8988T (cell line): ENCODE measurements at regions not wholly inside any gene's neighbourhood (a gene's known extent, or its start where the extent isn't known, plus 50 kb on each side); places are given as distances from the start of the nearest gene placed in this dataset.

Source experiments
- DNase-seq: peaks from one replicate; pipeline ENCODE4 v3.0.0; 2011

GRCh38 chr9:105148328-105149006 lies 96.0 kb upstream of the SLC44A1 start:
- DNase-seq = no peak

DNA sequence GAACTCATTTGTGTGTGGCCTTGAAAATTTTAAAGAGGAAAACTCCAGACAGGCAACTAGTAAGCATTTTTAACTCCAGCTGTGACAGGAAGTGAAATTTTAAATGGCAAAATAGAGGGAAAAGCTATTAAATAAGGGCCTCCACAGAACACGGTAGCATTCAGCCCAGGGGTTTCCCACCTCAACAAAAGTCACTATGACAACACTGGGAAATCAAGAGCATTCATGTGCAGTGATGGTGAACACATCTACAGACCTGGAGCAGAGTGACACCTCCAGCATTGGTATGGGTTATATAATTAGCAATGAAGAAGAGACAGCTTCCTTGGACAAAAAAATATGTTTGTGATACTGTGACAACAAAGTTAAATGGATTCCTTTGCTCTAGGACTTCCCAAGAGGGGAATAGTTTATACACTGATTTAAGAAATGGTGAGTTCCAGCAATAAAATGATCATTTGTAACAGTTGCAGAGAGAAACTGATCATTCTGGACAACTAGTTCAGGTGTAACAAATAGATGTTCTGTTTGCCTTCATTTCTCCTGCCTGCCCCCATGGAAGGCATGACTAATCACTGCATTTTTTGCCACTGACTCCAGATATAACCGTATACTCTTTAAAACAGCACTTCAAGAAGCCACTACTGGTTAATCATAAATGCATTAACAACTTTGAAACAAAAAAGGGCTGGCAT lies 93.3 kb upstream of the SLC44A1 start:
- DNase-seq = no peak

DNA sequence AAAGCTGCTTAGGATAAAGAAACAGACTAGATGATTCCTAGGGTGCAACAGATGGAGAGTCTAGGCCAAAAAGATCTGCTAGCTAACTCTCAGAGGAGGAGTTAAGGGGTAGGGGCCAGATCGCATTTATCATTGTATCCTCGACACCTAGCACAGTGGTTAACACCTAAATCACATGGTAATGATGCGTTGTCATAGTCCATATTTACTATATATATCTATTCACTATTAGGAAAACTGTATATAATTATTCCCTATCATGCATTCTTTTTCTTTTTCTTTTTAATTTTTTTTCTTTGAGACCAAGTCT lies 92.8 kb upstream of the SLC44A1 start:
- DNase-seq = no peak

- no peak for DNase-seq
Observed at GRCh38 chr9:105154723-105155191, 89.7 kb upstream of the SLC44A1 start.

DNA sequence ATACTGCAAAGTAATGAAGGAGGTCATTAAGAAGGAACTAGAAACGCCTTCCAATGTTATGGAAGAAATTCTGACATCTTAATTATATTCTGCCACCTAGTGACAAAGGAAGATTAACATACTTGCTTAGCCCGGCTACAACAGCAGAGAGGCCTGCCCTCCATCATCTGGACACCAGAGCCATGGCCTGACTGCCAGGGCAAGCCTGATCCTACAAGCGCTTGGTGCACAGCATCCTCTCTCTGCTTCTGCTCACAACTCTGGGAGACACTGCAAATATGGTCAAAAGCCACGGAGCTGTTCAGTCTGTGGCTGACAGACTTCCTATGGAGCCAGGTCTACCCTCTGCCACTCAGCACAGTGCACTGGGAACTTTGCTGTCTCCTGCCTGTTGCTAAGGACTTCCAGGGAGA lies 87.3 kb upstream of the SLC44A1 start:
- DNase-seq = peak; percentile 39

GRCh38 chr9:105158020-105158419 lies 86.4 kb upstream of the SLC44A1 start:
- no peak for DNase-seq

- no peak for DNase-seq
Observed at GRCh38 chr9:105158898-105159297, 85.6 kb upstream of the SLC44A1 start.

DNA sequence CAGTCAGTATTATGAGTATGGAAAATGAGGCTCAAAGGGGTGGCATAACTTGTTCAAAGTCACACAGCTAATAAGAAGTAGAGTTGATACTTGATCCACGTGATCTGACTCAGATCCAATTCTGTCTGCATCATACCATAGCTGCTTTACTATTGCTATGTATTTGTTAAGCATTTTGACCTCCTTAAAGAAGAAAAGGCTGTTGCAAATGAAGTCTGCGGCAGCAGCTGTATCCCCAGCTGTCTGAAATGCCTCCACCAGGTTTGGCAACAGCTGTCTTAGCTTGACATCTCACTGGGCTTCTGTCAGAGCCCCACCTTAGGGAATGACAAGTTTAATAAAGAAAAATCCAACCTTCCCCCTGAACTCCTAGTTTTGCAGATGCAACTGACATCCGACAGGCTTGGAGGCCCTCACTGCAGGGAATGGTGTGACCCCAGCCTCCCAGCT lies 75.6 kb upstream of the SLC44A1 start:
- no peak for DNase-seq

- DNase-seq = no peak
Observed at GRCh38 chr9:105171076-105171475, 73.4 kb upstream of the SLC44A1 start.

DNA sequence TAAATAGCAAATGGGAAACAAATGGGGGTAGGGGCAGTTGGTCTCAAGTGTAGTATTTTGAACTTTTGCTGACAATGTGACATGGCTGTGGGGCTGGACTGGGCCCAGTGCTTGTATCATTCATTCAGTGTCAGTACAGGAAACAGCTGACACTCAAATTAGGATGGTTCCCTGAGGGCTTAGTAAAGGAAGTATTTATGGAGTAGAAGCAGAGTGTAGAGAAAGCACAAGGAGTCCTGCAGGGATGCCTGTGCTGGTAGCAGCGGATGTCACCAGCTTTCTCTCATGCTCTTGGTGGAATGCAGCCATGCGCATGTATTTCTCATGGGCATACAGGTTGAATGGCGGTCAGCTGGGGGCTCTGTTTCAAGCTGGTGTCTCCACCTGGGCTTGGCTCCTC lies 72.9 kb upstream of the SLC44A1 start:
- no peak for DNase-seq

- no peak for DNase-seq
Observed at GRCh38 chr9:105172436-105172835, 72.0 kb upstream of the SLC44A1 start.

DNA sequence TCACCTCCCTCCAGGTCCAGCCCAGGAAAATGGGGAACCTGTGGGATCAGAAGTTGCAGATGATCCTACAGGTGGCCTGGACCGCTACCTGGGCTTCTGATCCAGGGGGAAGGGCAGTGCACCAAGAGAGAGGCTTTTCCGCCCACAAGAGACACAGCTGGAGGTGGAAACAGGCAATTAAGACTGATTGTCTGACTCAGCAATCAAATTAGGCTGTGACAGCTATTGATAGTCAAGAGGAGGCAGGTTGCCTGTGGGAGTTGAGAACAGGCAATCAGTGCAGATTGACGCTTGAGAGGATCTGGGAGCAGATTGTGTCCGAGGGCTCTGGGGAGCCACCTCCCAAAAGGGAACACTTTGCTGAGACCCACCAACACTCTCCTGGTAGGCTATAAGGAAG lies 71.1 kb upstream of the SLC44A1 start:
- DNase-seq = no peak

DNA sequence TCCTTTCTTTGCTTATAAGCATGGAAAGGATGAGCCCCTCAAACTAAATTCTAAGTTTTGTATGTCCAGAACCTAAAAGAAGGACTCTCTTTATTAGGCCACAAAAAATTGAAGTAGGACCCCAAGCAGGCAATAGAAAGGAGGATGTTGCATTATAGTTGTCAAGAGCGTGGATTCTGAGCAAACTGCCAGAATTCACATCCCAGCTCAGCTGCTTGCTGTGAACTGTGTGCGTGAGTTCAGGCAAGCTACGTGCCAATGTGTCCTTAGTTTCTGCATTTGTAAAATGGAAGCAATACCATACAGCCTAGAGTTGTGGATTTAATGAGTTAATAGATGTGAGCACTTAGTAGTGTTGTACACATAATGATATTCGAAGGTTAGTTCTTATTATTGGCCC lies 70.6 kb upstream of the SLC44A1 start:
- DNase-seq = no peak

GRCh38 chr9:105176194-105176593 lies 68.3 kb upstream of the SLC44A1 start:
- DNase-seq = no peak

DNA sequence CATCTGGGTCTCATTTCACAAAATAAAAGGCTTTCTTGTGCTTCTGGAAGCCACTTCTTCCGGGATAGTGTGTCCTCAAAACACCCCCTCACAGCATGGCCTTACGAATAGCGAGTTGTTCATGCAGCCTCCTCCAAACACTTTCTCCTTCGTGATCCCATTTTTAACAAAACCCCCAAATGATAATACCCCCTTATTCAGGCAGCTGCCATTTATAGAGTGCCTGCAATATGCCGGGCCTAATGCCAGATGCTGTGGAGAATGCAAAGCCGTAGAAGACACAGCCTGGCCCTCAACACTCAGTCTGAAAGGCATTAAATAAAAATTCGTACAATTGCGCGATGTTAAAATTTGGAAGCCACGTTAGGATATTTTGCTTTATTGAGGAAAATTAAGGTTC lies 66.4 kb upstream of the SLC44A1 start:
- no peak for DNase-seq

DNA sequence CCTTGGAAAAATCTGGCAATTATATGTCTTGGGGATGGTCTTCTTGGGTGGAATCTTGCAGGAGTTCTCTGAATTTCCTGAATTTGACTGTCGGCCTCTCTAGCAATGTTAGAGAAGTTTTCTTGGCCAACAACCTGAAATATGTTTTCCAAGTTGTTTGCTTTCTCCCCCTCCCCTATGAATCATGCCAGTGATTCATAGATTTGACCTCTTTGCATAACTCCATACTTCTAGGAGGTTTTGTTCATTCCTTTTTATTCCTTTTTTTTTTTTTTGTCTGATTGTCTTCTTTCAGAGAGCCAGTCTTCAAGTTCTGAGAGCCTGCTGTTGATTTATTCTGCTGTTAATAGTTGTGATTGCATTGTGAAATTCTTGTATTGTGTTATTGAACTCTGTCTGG lies 56.7 kb upstream of the SLC44A1 start:
- no peak for DNase-seq

DNA sequence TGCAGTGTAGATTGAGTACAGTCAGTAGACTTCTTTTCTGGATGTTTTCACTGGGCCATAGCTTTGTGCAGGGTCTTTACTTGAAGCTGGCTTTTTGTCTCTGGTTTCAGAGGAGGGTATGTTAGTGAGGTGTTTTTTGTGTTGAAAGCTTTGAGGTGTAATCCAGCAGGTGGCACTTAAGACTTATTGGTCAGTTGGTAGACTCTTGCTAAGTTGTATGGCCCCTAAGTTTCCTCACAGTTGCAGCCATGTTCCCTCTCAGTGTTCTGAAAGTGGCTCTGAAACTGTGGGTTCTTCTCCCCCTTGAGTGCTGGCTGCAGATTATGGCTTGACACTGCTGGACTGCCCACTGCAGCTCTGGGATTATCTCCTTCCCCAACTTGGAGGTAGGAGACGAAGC lies 55.7 kb upstream of the SLC44A1 start:
- no peak for DNase-seq

GRCh38 chr9:105191508-105192121 lies 52.8 kb upstream of the SLC44A1 start:
- DNase-seq = no peak

- no peak for DNase-seq
Observed at GRCh38 chr9:105193560-105193959, 50.9 kb upstream of the SLC44A1 start.

DNA sequence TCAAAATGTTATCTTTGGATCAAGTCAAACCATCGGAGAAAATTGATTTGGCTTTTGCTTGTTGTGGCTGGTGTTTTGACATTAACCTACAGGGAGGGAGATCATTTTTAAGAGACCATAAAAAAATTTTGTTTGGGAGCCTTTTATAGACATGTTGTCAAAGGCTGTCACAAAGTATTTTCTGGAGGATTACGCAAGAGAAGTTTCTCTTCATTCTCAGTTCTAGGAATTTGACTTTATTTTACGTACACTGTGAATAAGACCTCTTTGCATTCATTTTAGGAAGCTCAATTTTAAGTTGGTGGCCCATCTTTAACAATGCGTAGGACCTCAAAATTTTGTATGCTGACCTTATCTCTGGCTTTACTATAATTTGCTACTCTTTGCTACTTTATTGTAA lies 50.2 kb upstream of the SLC44A1 start:
- DNase-seq = no peak
